Occipital lobe (tissue), 1 donor: ENCODE measurements at regions not wholly inside any gene's neighbourhood (a gene's known extent, or its start where the extent isn't known, plus 50 kb on each side); places are given as distances from the start of the nearest gene placed in this dataset.
"Not testable (repeated sequence)": the region's sequence is repeated elsewhere in the genome, so short reads cannot be mapped to it uniquely, and the experiment has no call there.

ENCODE experiments used
- DNase-seq: peaks from one replicate; lab custom pipeline; 2025; lab: John Stamatoyannopoulos, UW

DNA sequence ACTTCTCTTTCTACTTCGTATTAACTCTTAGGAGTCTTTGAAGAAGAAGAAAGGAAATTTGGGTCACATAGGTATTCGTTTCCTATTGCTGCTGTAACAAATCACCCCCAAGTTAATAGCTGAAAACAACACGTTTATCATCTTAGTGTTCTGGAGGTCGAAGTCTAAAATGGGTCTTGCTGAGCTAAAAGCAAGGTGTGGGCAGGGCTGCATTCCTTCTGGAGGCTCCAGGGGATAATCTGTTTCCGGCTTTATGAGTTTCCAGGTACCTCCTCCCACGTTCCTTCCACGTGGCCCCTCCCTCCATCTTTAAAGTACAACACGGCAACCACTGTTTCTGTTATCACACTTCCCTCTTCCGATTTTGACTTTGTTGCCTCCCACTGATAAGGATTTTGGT, 233.5 kb upstream of the RBBP8 start:
- DNase-seq: no peak

DNA sequence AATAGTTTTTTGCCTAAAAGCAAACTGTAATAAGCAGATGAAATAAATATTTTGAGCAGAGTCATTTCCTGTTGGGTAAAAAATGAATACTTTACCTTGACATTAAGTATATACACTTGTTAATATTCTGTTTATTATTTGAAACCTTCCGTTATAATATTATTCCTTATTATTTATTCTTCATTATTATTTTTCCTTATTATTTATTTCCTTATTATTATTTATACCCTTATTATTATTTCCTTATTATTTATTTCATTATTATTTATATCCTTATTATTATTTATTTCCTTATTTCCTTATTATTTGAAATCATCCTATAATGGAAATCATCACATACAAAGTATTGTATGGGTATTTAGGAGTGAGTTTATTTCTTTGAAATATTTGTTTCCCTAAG, 232.2 kb upstream of the RBBP8 start:
- no peak for DNase-seq

DNA sequence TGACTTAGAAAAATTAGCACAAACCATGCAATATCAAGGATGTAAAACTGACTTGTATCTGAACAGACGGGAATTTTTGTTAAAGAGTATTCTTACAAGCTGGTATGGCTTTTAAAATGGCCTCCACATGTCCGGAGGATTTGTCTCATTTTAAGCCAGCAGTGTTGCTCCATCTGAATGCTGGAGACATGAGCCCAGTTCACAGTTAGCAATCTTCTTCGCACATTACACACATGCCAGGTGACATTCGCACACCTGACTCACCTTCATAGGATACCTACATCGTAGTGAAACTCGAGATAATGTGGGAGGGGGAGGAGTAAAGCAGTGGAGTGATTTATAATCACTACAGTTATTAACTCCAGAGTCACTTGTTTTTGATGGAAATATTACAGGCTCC, 231.8 kb upstream of the RBBP8 start:
- no peak for DNase-seq

DNA sequence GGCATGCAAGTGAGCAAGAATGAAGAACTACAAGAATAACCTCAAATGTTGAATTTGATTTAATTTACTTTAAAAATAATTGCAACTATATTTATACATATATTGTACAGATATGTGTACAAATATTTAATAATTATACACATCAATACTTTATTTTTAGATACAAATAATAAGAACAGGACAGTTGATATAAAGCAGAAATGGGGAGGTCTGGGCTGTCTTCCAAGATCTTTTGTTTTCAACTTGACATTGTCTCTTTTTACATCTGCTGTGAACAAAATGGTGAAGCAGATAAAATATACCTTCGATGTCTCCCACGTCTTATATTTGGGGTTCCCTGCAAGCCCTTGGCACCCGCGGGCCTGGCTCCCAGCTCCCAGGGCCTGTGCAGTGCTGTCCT, 231.3 kb upstream of the RBBP8 start:
- no peak for DNase-seq

DNA sequence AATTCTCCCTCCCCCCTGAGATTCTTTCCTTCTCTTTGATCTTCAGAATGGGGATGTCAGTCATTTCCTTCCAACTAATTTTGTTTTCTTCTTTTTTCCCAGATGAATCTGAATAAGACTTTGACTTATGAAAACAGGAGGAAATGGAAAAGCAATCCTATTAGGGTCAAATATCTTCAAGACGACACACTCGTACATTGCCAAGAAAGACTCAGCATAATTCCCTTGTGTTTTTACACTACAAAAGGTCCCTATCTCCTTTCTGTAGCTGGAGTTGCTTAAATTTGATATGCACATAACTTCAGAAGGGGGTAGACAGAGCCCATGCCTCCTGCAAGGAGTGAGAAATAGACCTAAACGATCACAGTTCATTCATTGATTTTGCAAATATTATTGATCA, 230.3 kb upstream of the RBBP8 start:
- DNase-seq: no peak

DNA sequence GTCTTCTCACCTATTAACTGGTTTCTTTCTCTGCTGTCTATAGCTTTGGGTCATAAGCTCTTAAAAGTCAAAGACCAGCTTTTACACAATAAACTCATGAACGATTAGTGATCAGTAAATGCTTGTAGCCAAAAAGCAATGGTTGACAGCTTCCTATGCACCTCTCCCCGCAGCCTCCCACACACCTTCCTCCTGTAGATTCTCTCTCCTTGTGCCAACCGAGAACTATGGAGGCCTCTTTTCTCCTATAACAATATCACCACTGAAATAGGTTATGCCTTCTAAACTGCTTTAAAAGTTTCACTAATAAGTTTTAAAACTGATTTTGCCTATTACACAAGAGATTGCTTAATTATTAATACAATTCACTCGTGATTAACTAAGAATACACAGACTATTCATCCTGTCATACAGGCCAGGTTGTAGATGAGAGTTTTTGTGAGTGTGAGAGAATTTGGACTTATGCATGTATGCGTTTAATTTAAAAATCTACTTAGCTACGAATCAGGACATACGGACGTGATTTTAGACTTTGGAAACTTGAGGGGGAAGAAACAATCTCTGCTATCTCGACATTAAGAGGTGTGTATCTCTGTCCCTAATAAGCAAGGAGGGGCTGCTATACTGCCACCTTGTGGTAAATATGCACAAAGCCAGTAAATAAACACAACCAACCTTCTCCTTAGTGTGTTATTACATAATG, 229.1 kb upstream of the RBBP8 start:
- DNase-seq: no peak

DNA sequence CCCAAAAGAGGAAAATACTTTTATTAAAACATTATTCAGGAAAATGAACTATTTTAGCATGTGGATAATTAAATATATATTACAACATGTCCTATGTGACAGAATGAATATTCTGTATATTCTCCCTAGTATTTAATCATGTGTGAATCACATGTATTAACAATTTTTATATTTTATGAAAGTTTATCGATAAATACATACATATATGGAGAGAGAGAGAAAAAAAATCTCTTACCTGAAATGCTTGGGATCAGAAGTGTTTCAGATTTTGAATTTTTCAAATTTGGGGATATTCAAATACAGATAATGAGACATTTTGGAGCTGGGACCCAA, 228.6 kb upstream of the RBBP8 start:
- no peak for DNase-seq

DNA sequence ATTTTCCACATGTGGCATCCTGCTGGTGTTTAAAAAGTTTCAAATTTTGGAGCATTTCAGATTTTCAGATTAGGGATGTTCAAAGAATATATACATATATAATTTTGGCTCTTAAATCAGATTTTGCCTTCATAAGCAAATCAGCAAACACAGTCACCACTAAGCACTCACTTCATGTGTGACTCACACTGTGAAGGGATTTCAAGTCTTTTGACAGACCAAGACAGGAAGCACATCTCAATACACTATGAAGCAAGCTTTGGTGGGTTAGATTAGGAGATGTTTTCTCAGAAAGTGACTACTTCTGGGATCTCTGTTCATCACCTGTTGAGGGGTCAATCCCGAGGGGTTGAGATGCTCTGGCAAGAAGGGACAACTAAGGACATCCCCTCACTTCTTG, 227.8 kb upstream of the RBBP8 start:
- no peak for DNase-seq

DNA sequence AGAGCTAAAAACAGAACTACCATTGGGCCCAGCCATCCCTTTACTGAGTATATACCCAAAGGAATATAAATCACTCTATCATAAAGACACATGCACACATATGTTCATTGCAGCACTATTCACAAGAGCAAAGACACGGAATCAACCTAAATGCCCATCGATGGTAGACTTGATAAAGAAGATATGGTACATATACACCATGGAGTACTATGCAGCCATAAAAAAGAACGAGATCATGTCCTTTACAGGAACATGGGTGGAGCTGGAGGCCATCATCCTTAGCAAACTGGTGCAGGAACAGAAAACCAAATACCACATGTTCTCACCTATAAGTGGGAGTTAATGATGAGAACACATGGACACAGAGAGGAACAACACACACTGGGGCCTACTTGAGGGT, 227.1 kb upstream of the RBBP8 start:
- DNase-seq: not testable (repeated sequence)

DNA sequence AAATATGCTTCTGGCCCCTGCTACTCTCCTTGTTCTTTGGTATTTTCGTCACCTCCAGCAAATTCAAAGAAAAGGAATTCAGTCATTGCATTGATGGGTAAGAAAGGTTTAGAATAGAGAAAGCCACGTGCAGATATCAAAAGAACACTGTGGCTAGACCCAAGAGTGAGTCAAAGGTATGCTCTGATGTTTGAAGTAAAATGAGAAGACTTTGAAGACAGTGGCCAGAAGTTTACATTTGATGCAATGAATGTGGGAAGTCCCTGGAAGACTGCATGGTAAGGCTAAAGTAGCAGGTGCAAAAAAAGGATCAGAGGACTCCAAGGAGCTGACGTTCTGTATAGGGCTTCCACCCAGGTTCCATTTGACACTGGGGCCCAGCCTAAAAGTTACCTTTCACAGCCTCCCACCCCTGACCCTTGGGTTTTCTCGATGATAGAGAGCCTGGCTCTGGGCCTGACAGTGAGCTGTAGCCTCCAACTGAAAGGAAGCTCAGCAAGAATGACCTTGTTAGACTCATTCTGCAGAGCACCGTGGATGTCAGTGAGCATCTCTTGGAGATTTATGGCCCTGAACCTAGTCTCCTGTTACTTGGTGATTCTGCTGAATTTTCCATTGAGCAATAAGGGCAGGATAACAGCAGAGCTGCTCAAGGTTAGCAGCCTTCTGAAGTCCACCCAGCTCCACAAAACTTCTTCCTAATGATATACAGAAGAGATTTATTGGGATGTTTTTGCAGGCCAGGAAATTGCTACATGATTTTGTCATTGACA, 223.7 kb upstream of the RBBP8 start:
- no peak for DNase-seq

DNA sequence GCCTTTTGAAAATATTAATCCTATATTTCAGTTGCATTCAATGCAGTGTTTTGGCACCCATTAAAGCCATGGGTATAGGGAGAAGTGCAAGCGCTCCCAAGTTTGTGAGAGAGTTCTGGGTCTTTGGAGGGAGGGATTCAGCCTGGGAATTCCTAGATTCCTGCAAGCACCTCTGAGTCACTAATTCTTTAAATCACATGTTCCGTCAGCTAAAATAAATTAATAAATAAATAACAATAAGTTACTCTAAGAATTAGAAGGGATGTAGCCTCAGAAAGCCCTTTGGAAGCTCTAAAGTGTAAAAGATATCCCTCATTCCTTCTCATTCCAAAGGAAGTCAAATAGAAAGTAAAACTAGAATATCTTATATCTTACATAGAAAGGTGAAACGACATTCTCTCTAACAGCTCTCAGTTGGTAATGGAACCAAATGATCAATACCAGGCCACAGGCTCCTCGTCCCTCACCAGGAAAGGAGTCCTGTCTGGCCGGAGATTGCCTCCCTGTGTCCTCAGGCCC, 222.4 kb upstream of the RBBP8 start:
- DNase-seq: no peak

DNA sequence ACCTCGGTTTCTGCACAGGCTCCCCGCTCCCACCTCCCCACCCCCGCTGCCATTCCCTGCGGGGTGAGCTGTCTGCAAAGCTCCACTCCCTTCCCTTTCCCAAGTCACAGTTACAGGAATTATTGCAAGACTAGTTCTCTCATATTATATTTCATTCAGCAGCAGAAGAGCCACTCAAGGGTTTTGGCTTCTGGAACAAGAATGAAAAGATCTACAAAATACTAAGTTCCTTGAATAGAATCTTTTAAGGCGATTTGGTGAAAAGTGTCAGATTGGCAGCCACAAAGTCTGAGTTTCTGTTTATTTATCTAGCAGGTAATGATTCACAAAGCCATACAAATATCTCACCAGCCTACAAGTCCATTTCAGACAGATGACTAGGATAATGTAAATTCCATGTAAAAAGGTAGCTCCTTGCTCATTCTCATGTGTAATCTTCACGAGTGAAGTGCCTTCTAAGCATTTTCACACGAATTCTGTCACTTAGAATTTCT, 221.9 kb upstream of the RBBP8 start:
- DNase-seq: no peak

DNA sequence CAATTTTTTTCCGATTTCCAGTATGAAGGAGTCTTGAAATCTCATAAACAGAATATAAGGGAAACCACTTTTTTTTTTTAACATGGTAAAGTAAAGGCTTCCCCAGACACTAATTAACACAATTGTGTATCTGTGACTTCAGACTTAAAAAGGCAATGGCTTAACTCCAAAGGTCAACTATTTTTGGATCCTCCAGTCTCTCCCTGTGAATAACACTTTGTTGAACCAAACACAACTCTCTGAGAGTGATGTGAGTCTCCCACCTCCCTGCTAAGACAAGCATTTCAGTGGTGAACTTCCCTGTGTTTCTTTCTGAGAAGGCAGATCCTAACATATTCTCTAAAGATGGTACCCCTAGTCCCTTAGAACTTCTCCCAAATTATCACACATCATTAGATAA, 219.6 kb upstream of the RBBP8 start:
- no peak for DNase-seq

DNA sequence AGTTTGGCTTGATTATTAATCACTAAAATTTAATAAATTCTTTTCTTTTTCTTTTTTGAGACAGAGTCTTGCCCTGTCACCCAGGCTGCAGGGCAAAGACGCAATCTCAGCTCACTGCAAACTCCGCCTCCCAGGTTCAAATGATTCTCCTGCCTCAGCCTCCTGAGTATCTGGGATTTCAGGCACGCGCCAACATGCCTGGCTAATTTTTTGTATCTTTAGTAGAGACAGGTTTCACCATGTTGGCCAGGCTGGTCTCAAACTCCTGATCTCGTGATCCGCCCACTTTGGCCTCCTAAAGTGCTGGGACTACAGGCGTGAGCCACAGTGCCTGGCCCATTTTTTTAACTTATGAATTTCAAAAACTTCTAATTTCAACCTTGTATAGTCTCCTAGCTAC, 215.6 kb upstream of the RBBP8 start:
- DNase-seq: not testable (repeated sequence)

DNA sequence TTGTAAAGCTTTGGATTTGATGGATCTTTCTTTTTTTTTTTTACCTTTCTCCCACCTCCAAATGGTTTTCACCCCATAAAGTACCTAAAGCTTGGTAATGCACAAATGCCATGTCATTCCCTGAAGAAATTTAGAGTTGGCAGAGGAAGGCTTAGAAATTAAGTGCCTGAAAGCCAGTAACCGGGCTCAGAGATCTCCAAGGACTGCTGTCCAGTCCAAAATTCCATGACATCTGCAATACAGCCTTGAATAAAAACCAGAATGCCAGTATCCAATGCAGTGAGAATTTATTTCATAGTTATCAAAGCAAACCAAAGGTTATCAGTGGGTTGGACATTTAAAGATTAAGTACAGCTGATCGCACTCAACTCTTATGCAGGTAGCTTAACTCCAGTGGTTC, 209.9 kb upstream of the RBBP8 start:
- DNase-seq: no peak

DNA sequence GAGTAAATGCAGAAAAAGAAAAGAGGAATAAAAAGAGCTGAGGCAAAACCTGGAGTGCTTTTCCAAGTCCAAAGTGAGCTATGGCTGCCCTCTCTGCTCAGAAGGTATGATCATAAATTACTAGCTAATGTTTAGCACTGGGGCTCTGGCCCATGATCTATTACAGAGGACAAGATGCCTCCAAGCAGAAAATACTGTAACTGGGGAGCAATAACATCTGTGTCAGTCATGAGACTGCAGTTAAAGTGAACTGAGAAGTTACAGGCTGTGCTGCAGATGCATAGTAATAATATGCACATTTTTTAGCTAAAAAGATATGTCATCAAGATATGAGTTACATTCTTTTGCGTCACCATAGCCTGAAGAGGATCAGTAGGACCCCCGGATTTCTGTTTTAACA, 209.4 kb upstream of the RBBP8 start:
- DNase-seq: no peak

DNA sequence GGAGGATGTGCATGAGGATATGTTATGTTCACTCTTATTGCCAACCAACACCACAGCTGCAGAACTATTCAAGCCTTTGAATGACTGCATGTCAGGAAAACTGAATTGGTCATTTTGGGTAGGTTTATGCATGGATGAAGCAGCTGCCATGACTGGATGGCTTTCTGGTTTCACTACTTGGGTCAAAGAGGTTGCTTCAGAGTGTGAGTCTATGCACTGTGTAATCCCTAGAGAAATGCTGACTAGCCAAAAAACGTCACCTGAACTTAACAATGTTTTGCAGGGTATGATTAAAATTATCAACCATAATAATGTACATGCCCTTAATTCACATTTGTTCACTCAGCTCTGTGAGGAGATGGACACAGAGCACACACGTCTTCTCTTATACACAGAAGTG, 206.7 kb upstream of the RBBP8 start:
- DNase-seq: no peak

DNA sequence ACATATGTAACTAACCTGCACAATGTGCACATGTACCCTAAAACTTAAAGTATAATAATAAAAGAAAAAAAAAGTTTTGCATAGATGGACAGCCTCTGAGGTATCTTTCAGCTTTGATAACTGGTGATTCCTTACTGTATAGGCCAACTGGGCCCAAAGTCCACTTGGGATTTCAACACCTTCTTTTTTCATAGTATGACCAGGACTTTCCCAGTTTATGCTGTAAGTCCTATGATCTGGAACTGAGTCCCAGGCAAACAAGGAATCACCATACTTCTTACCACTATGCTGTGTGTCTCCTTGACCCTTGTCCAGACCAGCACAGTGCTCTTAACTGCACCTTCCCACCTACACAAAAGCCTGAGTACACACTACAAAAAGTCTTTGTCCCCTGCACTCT, 205.1 kb upstream of the RBBP8 start:
- DNase-seq: no peak

DNA sequence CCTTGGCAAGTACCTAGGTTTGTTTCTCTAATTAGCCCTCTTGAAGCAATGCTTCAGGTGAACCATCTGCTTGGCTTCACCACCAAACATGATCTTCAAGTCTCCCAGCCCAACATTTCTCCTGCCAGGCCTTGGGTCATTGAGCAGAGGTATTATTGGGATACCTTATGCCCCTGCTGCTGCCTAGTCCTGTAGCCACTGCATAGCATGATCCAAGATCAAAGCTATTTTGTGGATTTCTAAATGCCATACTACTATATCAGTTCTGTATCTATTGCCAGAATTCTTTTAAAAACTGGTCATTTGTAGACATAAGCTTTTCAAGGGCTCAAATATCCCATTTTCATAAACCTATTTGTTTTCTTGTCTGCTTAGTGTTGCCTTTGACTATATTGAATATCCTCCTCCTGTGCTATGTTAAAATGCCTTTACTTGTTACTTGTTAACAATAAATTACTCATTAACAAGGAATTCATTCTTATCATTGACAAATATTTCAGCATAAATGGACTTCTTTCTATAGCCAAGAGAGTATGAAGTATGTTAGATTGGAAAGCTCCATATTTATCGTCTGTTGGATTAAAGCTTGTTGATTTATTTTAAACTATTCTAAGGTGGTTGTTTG, 204.5 kb upstream of the RBBP8 start:
- no peak for DNase-seq

DNA sequence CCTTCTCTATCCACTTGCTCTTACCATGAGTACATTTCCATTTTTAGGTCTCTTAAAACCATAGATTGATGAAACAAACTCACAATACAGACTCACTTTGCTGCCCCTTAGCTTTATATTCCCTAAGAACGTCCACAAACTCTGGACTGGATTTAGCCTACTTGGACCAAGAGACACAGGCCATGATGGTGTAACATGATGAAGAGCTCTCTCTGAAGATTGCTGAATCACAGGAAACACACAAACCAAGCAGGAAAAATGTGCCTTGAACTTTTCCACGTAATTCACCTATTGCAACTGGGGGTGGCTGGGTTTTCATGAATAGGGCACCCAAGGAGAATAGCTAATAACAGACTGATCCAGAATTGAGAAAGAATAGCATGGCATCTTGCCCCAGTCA, 201.7 kb upstream of the RBBP8 start:
- DNase-seq: no peak

DNA sequence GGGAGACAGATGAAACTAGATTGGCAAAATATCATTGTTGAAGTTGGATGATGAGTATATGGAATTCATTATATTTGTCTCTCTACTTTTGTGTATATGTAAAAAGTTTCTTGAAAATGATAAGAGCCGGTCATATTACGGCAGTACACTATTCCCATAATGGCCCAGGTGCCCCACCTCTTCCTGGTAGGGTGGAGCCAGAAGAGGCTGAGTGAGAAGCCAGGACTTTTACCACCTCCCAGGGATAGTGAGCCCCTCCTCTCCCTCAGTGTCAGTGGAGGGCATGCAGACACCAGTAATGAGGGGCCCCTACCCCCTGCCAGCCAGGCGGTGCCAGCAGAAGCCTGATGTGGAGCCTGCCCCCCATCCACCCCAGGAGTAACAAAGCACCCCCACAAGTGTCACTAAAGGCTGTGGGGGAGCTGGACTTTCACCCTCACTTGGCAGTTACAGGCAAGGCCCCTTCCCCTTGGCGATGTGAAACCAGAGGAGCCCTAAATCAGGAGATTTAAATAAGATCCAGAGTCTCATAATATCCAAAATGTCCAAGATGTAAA, 198.9 kb upstream of the RBBP8 start:
- no peak for DNase-seq
